ENCODE measurements at regions not wholly inside any gene's neighbourhood (a gene's known extent, or its start where the extent isn't known, plus 50 kb on each side); places are given as distances from the start of the nearest gene placed in this dataset.

DNA sequence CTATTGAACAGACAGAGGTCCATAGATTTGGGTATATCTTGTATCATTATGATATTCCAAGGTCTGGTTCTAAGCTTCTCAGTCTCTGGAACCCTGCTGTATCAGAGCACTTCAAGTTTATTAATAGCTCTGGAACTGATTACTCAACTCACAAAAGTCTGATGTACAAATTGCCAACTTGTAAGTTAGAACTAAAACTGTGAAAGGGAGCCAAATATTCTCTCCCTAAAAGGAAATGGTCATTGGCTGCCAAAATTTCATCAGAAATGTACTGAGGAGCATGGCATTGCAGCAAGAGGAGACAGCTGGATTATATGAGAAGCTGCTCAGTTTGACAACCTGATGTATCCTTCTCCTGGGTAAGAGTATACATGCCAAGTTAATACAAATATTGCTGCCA lies 828.8 kb upstream of the SEL1L start:
- TF ChIP-seq ZBTB8A (tag by site-specific recombination; IDR thresholded peaks at IDR 0.05), result no peak
- TF ChIP-seq, protein P1, sequence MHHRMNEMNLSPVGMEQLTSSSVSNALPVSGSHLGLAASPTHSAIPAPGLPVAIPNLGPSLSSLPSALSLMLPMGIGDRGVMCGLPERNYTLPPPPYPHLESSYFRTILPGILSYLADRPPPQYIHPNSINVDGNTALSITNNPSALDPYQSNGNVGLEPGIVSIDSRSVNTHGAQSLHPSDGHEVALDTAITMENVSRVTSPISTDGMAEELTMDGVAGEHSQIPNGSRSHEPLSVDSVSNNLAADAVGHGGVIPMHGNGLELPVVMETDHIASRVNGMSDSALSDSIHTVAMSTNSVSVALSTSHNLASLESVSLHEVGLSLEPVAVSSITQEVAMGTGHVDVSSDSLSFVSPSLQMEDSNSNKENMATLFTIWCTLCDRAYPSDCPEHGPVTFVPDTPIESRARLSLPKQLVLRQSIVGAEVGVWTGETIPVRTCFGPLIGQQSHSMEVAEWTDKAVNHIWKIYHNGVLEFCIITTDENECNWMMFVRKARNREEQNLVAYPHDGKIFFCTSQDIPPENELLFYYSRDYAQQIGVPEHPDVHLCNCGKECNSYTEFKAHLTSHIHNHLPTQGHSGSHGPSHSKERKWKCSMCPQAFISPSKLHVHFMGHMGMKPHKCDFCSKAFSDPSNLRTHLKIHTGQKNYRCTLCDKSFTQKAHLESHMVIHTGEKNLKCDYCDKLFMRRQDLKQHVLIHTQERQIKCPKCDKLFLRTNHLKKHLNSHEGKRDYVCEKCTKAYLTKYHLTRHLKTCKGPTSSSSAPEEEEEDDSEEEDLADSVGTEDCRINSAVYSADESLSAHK (tag by site-specific recombination; IDR thresholded peaks at IDR 0.05), result no peak
- TF ChIP-seq CTCF (tag by site-specific recombination; IDR thresholded peaks at IDR 0.05), result no peak
- no peak for TF ChIP-seq ZNF670 (tag by site-specific recombination; IDR thresholded peaks at IDR 0.05; ENCODE audit: low read depth)
- no peak for TF ChIP-seq ZNF341 (tag by site-specific recombination; IDR thresholded peaks at IDR 0.05; ENCODE audit: low read depth)
